Transverse colon (tissue), 4 donors: ENCODE measurements at regions not wholly inside any gene's neighbourhood (a gene's known extent, or its start where the extent isn't known, plus 50 kb on each side); places are given as distances from the start of the nearest gene placed in this dataset.
A peak's percentile ranks its signal among the peaks of the same experiment; 100 is the strongest.

Experiments used
- DNase-seq: peaks from one replicate; pipeline ENCODE4 v3.0.0-alpha.2; 2019
- H3K27ac ChIP-seq, 4 donors: fragments of 200-600 bp; sonication (generic); 2 replicates each; pipeline ENCODE4 v1.5.1; 2016 to 2018; ENCODE audit warnings: inconsistent platforms in 4 of 4
- H3K27me3 ChIP-seq: fragments of 200-600 bp; sonication (generic); 2 replicates; pipeline ENCODE4 v1.5.1; 2017; ENCODE audit warnings: inconsistent platforms
- H3K36me3 ChIP-seq, 4 donors: fragments of 200-600 bp; sonication (generic); 2 replicates each; pipeline ENCODE4 v1.5.1; 2017 to 2019; ENCODE audit warnings: inconsistent platforms in 4 of 4
- H3K4me1 ChIP-seq, 4 donors: fragments of 200-600 bp; sonication (generic); 2 replicates each; pipeline ENCODE4 v1.5.1; 2017 to 2020; ENCODE audit warnings: inconsistent platforms in 4 of 4
- H3K4me3 ChIP-seq, 4 donors: fragments of 200-600 bp; sonication (generic); 1 replicate in 1 of 4; 2 replicates in 3 of 4; pipeline versions ENCODE4 v1.5.1 to v1.6.1; 2017 to 2019; ENCODE audit warnings: inconsistent platforms in 4 of 4
- H3K9me3 ChIP-seq, 2 donors: fragments of 200-600 bp; sonication (generic); 2 replicates each; pipeline ENCODE4 v1.5.1; 2017 to 2019; ENCODE audit warnings: inconsistent platforms in 2 of 2
- CTCF ChIP-seq, 5 experiments: fragments of 200-600 bp in 3 of 5; fragments of 450-650 bp in 2 of 5; sonication (generic) in 3 of 5; IDR thresholded peaks; 1 replicate in 2 of 5; 2 replicates in 3 of 5; pipeline ENCODE4 v1.5.1; 2016 to 2017; ENCODE audit warnings: antibody characterized with exemption in 5 of 5, inconsistent platforms in 3 of 5, mild to moderate bottlenecking in 2 of 5, moderate library complexity in 1 of 5
- EP300 ChIP-seq: sonication (generic); formaldehyde crosslinking; IDR thresholded peaks from one replicate; pipeline ENCODE4 v1.6.1; 2017; ENCODE audit warnings: antibody characterized with exemption, low read depth
- POLR2A ChIP-seq: fragments of 450-650 bp; IDR thresholded peaks from one replicate; pipeline ENCODE4 v1.6.1; 2016; ENCODE audit warnings: antibody characterized with exemption, mild to moderate bottlenecking, moderate library complexity
- POLR2AphosphoS5 ChIP-seq, 3 donors: sonication (generic); formaldehyde crosslinking; IDR thresholded peaks; one replicate each; pipeline ENCODE4 v1.6.1; 2016; ENCODE audit warnings: antibody characterized with exemption in 3 of 3
- WGBS, 2 donors: methylation state at CpG; one replicate each; pipeline ENCODE4 v1.1.5; 2018; ENCODE audit warnings: low coverage in 1 of 2; 5-methylcytosine and 5-hydroxymethylcytosine counted together
- in situ Hi-C, 4 donors: fragments of 200-750 bp; cut with MboI; loops; one replicate each; pipeline versions ENCODE4 v1.15.0 to v1.15.1; 2017; ENCODE audit warnings: low sequenced_read_pairs in 3 of 4, low pct_ligation_motif_present in 1 of 4, low pct_unique_long_range_greater_than_20kb in 1 of 4
- intact Hi-C: fragments of 100-400 bp; cut with DNase I; formaldehyde crosslinking; loops from one replicate; pipeline ENCODE4 v1.15.1; 2023; ENCODE audit warnings: low total_unique reads

- TF ChIP-seq EP300 = no peak
- 91% methylated on average over 9 of the region's 9 CpGs; no CpG with 5 or more reads in 1 of the 2 donors for WGBS, 2 donors
- H3K4me3 ChIP-seq = no peak overlapping the region
- peaks cover 0 to 15% (median 5%) of the 10 kb centered on the region in 4 donors for H3K4me1 ChIP-seq
- no peak for DNase-seq
- intact Hi-C loops = no loop called here
- no peaks in the 10 kb centered on the region for H3K36me3 ChIP-seq
- H3K27ac ChIP-seq = no peak overlapping the region
- H3K9me3 ChIP-seq = no peaks in the 10 kb centered on the region
- no peaks in the 10 kb centered on the region for H3K27me3 ChIP-seq
- in situ Hi-C loops = no loop called here
Measured at GRCh38 chr19:30722761-30723160, 350.6 kb downstream of the ZNF536 start.

GRCh38 chr19:30722186-30722585 is 350.0 kb downstream of the ZNF536 start:
- in situ Hi-C loops = no loop called here
- no peaks in the 10 kb centered on the region for H3K27me3 ChIP-seq
- 0 to 82% methylated on average over 1 to 8 of the region's 8 CpGs for WGBS, 2 donors
- H3K9me3 ChIP-seq = no peaks in the 10 kb centered on the region
- peaks cover 0 to 15% (median 5%) of the 10 kb centered on the region in 4 donors for H3K4me1 ChIP-seq
- no peak for TF ChIP-seq POLR2AphosphoS5 (IDR thresholded peaks at IDR 0.05)
- TF ChIP-seq CTCF (IDR thresholded peaks at IDR 0.05) = no peak
- TF ChIP-seq EP300 = no peak
- no peak for TF ChIP-seq POLR2A
- DNase-seq = no peak
- no peak overlapping the region for H3K4me3 ChIP-seq
- no peaks in the 10 kb centered on the region for H3K36me3 ChIP-seq
- no peak overlapping the region for H3K27ac ChIP-seq
- intact Hi-C loops = no loop called here

GRCh38 chr19:30719999-30720345 is 347.8 kb downstream of the ZNF536 start:
- TF ChIP-seq CTCF (IDR thresholded peaks at IDR 0.05) (no peak), EP300 (no peak), POLR2AphosphoS5 (IDR thresholded peaks at IDR 0.05) (no peak), POLR2A (no peak)
- H3K4me1 ChIP-seq = peaks cover 0 to 15% (median 5%) of the 10 kb centered on the region in 4 donors
- in situ Hi-C loops = no loop called here
- intact Hi-C loops = no loop called here
- no peaks in the 10 kb centered on the region for H3K27me3 ChIP-seq
- WGBS, 2 donors = 0 to 22% methylated on average over 2 to 9 of the region's 9 CpGs
- H3K9me3 ChIP-seq = no peaks in the 10 kb centered on the region
- DNase-seq = no peak
- H3K27ac ChIP-seq = peak overlapping the region; percentile 67 to 85 (median 78)
- H3K4me3 ChIP-seq = peak overlapping the region; percentile 33 to 62 (median 51)
- no peaks in the 10 kb centered on the region for H3K36me3 ChIP-seq

- Histone ChIP-seq H3K4me1 (peaks cover 0 to 15% (median 5%) of the 10 kb centered on the region in 4 donors), H3K27me3 (no peaks in the 10 kb centered on the region), H3K36me3 (no peaks in the 10 kb centered on the region), H3K27ac (peak overlapping the region; percentile 67 to 85 (median 78)), H3K4me3 (peak overlapping the region; percentile 43 to 62 (median 51)), H3K9me3 (no peaks in the 10 kb centered on the region)
- TF ChIP-seq POLR2A (no peak), POLR2AphosphoS5 (IDR thresholded peaks at IDR 0.05) (peak in 1 of 3 donors; percentile 14)
- DNase-seq = peak; percentile 60
- 0 to 8% methylated on average over 2 to 54 of the region's 54 CpGs for WGBS, 2 donors
- intact Hi-C loops (no loop called here), in situ Hi-C loops (no loop called here)
Measured at GRCh38 chr19:30719189-30719998, 347.2 kb downstream of the ZNF536 start.

GRCh38 chr19:30718707-30719106 is 346.5 kb downstream of the ZNF536 start:
- Histone ChIP-seq H3K27me3 (no peaks in the 10 kb centered on the region), H3K4me3 (peak overlapping the region in 3 of 4 donors; percentile 45 to 62 (median 57)), H3K36me3 (no peaks in the 10 kb centered on the region), H3K9me3 (no peaks in the 10 kb centered on the region), H3K4me1 (peaks cover 0 to 15% (median 5%) of the 10 kb centered on the region in 4 donors), H3K27ac (peak overlapping the region; percentile 67 to 85 (median 78))
- intact Hi-C loops = no loop called here
- in situ Hi-C loops = no loop called here
- DNase-seq = peak; percentile 12
- TF ChIP-seq CTCF (IDR thresholded peaks at IDR 0.05) (no peak), EP300 (no peak), POLR2AphosphoS5 (IDR thresholded peaks at IDR 0.05) (no peak), POLR2A (no peak)
- 15 to 26% methylated on average over 4 of the region's 4 CpGs for WGBS, 2 donors
